ENCODE measurements at regions not wholly inside any gene's neighbourhood (a gene's known extent, or its start where the extent isn't known, plus 50 kb on each side); places are given as distances from the start of the nearest gene placed in this dataset.

- Mint-ChIP-seq H3K9me3 (no peaks in the 10 kb centered on the region; the same call in 1 of the 2 replicates), H3K4me3 (no peak overlapping the region), H3K27ac (no peak overlapping the region), H3K36me3 (ENCODE audit: low read depth) (no peaks in the 10 kb centered on the region), H3K4me1 (ENCODE audit: low read depth) (no peaks in the 10 kb centered on the region), H3K27me3 (ENCODE audit: insufficient read depth) (peaks cover 5% of the 10 kb centered on the region)
- TF ChIP-seq, protein P1, sequence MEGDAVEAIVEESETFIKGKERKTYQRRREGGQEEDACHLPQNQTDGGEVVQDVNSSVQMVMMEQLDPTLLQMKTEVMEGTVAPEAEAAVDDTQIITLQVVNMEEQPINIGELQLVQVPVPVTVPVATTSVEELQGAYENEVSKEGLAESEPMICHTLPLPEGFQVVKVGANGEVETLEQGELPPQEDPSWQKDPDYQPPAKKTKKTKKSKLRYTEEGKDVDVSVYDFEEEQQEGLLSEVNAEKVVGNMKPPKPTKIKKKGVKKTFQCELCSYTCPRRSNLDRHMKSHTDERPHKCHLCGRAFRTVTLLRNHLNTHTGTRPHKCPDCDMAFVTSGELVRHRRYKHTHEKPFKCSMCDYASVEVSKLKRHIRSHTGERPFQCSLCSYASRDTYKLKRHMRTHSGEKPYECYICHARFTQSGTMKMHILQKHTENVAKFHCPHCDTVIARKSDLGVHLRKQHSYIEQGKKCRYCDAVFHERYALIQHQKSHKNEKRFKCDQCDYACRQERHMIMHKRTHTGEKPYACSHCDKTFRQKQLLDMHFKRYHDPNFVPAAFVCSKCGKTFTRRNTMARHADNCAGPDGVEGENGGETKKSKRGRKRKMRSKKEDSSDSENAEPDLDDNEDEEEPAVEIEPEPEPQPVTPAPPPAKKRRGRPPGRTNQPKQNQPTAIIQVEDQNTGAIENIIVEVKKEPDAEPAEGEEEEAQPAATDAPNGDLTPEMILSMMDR (IDR thresholded peaks at IDR 0.05), result no peak
- DNase-seq, result no peak
Observed at GRCh38 chr7:155138204-155138603, 68.1 kb downstream of the HTR5A start.

DNA sequence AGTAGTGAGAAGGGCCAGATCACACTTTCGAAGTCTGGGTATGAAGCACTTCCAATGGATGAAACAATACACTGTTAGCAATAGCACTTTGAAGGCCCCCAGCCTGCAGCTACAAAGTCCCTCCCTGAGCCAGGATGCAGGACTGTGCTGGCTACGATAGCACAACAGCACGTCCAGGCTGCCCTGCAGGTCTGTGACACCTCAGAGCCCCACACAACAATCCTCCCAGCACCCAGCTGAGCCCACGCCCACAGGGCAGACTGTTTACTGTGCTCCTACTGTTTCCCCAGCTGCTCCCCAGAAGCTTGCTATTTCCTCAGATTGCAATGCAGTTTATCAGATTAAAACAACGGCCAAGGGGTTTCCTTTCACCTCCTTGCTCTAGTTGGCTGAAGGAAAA is 71.4 kb downstream of the HTR5A start:
- H3K4me1 Mint-ChIP-seq (ENCODE audit: low read depth), result no peaks in the 10 kb centered on the region
- TF ChIP-seq, protein P1 (IDR thresholded peaks at IDR 0.05), result no peak
- H3K4me3 Mint-ChIP-seq, result no peak overlapping the region

DNA sequence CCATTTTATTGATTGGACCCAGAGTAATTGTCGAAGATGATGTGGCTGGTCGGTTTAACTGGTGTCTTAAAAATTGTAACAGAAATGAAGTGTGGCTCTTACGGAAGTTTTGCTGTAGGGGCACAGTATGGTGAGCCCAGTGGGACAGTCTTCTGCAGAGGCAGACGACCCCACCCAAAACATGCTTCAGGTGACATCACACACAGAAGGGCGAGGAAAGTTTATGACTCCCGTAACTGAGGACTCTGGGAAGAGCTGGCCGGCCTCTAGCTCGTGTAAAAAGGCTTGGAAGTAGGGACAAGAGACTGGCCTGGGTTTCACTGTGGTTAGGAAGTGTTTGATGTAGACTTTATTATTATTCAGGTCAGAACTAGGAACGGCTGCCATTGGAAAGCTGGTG is 73.3 kb downstream of the HTR5A start:
- no peaks in the 10 kb centered on the region for H3K36me3 Mint-ChIP-seq (ENCODE audit: low read depth)
- H3K4me1 Mint-ChIP-seq (ENCODE audit: low read depth), result no peaks in the 10 kb centered on the region
- no peak overlapping the region for H3K4me3 Mint-ChIP-seq
- no peaks in the 10 kb centered on the region; the same call in 1 of the 2 replicates for H3K9me3 Mint-ChIP-seq
- no peak for DNase-seq
- TF ChIP-seq, protein P1 (IDR thresholded peaks at IDR 0.05), result no peak
- H3K27ac Mint-ChIP-seq, result no peak overlapping the region
- peaks cover 14% of the 10 kb centered on the region for H3K27me3 Mint-ChIP-seq (ENCODE audit: insufficient read depth)

More for the DNA sequence above, 71.4 kb downstream of the HTR5A start:
- H3K27me3 Mint-ChIP-seq (ENCODE audit: insufficient read depth), result peaks cover 14% of the 10 kb centered on the region
- no peaks in the 10 kb centered on the region for H3K36me3 Mint-ChIP-seq (ENCODE audit: low read depth)
- H3K9me3 Mint-ChIP-seq, result no peaks in the 10 kb centered on the region; the same call in 1 of the 2 replicates
- no peak for DNase-seq
- H3K27ac Mint-ChIP-seq, result no peak overlapping the region

GRCh38 chr7:155144371-155144770 is 74.2 kb downstream of the HTR5A start:
- DNase-seq, result no peak
- Mint-ChIP-seq H3K27me3 (ENCODE audit: insufficient read depth) (peaks cover 14% of the 10 kb centered on the region), H3K36me3 (ENCODE audit: low read depth) (no peaks in the 10 kb centered on the region), H3K4me1 (ENCODE audit: low read depth) (no peaks in the 10 kb centered on the region), H3K9me3 (no peaks in the 10 kb centered on the region; the same call in 1 of the 2 replicates), H3K4me3 (no peak overlapping the region), H3K27ac (no peak overlapping the region)
- TF ChIP-seq, protein P1 (IDR thresholded peaks at IDR 0.05), result no peak

DNA sequence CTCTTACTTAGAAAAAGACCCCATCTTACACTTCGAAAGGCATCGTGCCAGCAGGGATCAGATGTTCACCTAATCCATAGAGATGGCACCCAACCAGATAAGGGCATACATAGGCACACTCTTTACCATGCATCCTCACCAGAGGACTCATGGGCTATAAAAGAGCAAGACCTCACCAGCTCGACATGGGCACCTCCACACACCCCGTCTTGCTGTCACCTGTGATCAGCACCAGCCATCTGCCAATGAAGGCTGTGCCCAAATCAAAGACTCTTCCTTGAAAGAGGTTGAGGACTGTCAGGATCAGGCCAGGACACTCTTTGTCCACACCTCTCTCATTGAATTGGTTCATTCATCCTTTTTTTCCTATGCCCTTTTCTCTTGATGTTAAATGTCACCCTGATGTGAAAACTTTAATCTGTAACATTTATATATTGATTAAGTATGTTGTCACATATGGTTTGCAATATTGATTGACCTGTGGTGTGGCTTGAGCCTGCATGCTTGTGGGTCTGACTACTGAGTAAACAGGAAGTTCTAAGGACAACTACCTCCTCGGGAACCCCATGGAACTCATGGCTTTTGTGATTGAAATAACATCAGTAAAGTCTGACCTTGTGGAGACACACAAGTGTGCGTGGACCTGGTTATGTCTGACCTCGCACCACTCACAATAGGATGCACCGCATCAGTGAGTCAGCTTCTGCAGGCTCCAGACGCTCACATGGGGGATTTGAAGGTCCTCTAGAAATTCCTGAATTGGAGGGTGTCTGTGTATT is 75.5 kb downstream of the HTR5A start:
- H3K4me3 Mint-ChIP-seq, result no peak overlapping the region
- no peak for DNase-seq
- H3K36me3 Mint-ChIP-seq (ENCODE audit: low read depth), result no peaks in the 10 kb centered on the region
- no peaks in the 10 kb centered on the region; the same call in 1 of the 2 replicates for H3K9me3 Mint-ChIP-seq
- peaks cover 14% of the 10 kb centered on the region for H3K27me3 Mint-ChIP-seq (ENCODE audit: insufficient read depth)
- no peak overlapping the region for H3K27ac Mint-ChIP-seq
- H3K4me1 Mint-ChIP-seq (ENCODE audit: low read depth), result no peaks in the 10 kb centered on the region
- TF ChIP-seq, protein P1 (IDR thresholded peaks at IDR 0.05), result no peak
